Esophagus (tissue), 2 donors: ENCODE measurements at regions not wholly inside any gene's neighbourhood (a gene's known extent, or its start where the extent isn't known, plus 50 kb on each side); places are given as distances from the start of the nearest gene placed in this dataset.
"Not testable (repeated sequence)": the region's sequence is repeated elsewhere in the genome, so short reads cannot be mapped to it uniquely, and the experiment has no call there.

Source experiments
- H3K27ac ChIP-seq, 2 donors: one replicate each; pipeline ENCODE4 v1.5.1; 2013; ENCODE audit warnings: low read depth in 2 of 2, mild to moderate bottlenecking in 2 of 2, inconsistent platforms in 1 of 2, low read length in 1 of 2, moderate library complexity in 1 of 2
- H3K27me3 ChIP-seq, 2 donors: one replicate each; pipeline ENCODE4 v1.6.1; 2013; ENCODE audit warnings: low read length in 2 of 2, control low read depth in 1 of 2, mild to moderate bottlenecking in 1 of 2; ENCODE audit not compliant: insufficient read depth in 2 of 2, control insufficient read depth in 1 of 2
- H3K36me3 ChIP-seq, 2 donors: one replicate each; pipeline ENCODE4 v1.6.1; 2013; ENCODE audit warnings: low read length in 1 of 2; ENCODE audit not compliant: control insufficient read depth in 2 of 2, insufficient read depth in 2 of 2
- H3K4me1 ChIP-seq, 2 donors: one replicate each; pipeline ENCODE4 v1.6.1; 2013; ENCODE audit warnings: low read length in 1 of 2; ENCODE audit not compliant: control insufficient read depth in 2 of 2, insufficient read depth in 2 of 2
- H3K4me3 ChIP-seq, 2 donors: one replicate each; pipeline ENCODE4 v1.5.1; 2013; ENCODE audit warnings: low read length in 2 of 2, mild to moderate bottlenecking in 2 of 2, low read depth in 1 of 2, moderate library complexity in 1 of 2
- H3K9me3 ChIP-seq, 2 donors: one replicate each; pipeline ENCODE4 v1.6.1; 2013; ENCODE audit warnings: mild to moderate bottlenecking in 2 of 2, low read depth in 1 of 2, low read length in 1 of 2, moderate library complexity in 1 of 2; ENCODE audit not compliant: control insufficient read depth in 2 of 2, insufficient read depth in 1 of 2
- WGBS, 2 donors: extraction: QIAGEN DNeasy Blood & Tissue Kit; methylation state at CpG; one replicate each; pipeline ENCODE4 v1.1.7; 2013; 5-methylcytosine and 5-hydroxymethylcytosine counted together
- donor health status: healthy with polysubstance abuse.
- donor health status: Bipolar disorder and iron deficiency.

- no peaks in the 10 kb centered on the region for H3K4me1 ChIP-seq
- H3K4me3 ChIP-seq = no peak overlapping the region
- H3K36me3 ChIP-seq = no peaks in the 10 kb centered on the region
- H3K27me3 ChIP-seq = no peaks in the 10 kb centered on the region
- H3K27ac ChIP-seq = no peak overlapping the region
- no peaks in the 10 kb centered on the region for H3K9me3 ChIP-seq
- WGBS, 2 donors = 76 to 80% methylated on average over 3 of the region's 3 CpGs
Observed at GRCh38 chr14:48274826-48275225, 599.4 kb upstream of the MDGA2 start.

GRCh38 chr14:48267926-48268325 is 592.5 kb upstream of the MDGA2 start:
- 59 to 64% methylated on average over 4 of the region's 4 CpGs for WGBS, 2 donors
- not testable (repeated sequence) for H3K9me3 ChIP-seq, H3K27me3 ChIP-seq, H3K27ac ChIP-seq, H3K4me1 ChIP-seq, H3K4me3 ChIP-seq, H3K36me3 ChIP-seq

DNA sequence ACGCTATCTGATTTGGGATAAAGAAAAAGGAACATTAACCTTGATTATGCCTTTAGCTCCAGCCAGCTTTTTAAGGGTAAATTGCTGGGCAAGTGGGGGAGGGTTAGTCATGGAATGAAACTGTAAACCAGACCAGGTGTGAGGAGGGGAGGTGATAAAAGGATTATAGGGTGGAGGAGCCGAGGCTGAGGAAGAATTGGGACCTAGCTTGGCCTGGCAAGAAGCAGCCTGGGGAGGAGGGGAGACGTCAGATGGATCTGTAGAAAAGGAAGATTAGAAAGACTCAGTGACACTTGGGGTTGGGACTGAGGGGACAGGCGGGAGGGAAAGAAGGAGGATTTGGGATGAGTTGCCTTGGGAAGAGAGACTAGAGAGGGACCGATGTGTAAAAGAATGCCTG is 590.8 kb upstream of the MDGA2 start:
- not testable (repeated sequence) for H3K27me3 ChIP-seq, H3K27ac ChIP-seq, H3K36me3 ChIP-seq, H3K4me1 ChIP-seq, H3K4me3 ChIP-seq, H3K9me3 ChIP-seq
- WGBS, 2 donors = 50 to 59% methylated on average over 5 of the region's 5 CpGs

DNA sequence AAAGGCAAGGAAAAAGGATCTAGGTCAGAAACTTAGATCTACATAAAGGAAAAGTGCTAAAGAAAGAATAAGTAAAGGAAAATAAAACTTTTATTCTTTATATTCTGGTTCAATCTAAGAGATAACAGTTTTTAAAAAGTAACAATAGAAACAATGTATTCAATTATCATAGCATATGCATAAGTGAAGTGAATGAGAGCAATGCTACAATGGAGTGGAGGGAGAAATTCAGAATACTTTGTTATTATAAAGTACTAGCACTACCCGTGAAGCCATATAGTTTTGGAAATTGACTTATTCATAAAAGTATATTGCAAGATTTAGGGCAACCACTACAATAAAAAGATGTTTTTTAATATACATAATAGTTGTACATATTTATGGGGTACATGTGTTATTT is 586.0 kb upstream of the MDGA2 start:
- H3K9me3 ChIP-seq = no peaks in the 10 kb centered on the region
- H3K4me3 ChIP-seq = no peak overlapping the region
- no peaks in the 10 kb centered on the region for H3K4me1 ChIP-seq
- no peaks in the 10 kb centered on the region for H3K36me3 ChIP-seq
- H3K27me3 ChIP-seq = no peaks in the 10 kb centered on the region
- H3K27ac ChIP-seq = no peak overlapping the region
- 77 to 80% methylated on average over 1 of the region's 1 CpG for WGBS, 2 donors

DNA sequence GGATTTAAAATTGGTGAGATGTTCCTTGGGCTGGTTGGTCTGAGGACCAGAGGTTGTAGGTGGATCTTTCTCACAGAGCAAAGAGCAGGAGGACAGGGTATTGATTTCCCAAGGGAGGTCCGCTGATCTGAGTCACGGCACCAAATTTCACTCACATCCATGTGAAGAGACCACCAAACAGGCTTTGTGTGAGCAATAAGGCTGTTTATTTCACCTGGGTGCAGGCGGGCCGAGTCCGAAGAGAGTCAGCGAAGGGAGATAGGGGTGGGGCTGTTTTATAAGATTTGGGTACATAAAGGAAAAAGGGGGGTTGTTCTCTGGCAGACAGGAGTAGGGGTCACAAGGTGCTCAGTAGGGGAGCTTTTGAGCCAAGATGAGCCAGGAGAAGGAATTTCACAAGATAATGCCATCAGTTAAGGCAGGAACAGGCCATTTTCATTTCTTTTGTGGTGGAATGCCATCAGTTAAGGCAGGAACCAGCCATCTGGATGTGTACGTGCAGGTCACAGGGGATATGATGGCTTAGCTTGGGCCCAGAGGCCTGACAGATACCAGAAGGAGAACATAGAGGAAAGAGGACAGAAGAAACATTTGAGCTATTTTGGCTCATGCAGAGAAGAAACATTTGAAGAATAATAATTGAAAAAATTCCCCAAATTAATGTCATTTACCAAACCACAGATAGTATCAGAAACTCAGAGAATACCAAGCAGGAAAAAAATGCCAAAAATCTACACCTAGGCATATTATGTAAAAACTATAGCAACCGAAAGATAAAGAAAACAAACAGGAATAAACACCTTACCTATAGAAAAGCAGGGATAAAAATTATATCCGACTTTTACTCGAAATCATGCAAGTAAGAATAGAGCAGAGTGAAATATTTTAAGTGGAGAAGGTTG is 585.2 kb upstream of the MDGA2 start:
- H3K36me3 ChIP-seq, H3K27ac ChIP-seq, H3K27me3 ChIP-seq, H3K4me1 ChIP-seq, H3K9me3 ChIP-seq, H3K4me3 ChIP-seq: not testable (repeated sequence)
- WGBS, 2 donors = 84 to 85% methylated on average over 10 of the region's 10 CpGs

DNA sequence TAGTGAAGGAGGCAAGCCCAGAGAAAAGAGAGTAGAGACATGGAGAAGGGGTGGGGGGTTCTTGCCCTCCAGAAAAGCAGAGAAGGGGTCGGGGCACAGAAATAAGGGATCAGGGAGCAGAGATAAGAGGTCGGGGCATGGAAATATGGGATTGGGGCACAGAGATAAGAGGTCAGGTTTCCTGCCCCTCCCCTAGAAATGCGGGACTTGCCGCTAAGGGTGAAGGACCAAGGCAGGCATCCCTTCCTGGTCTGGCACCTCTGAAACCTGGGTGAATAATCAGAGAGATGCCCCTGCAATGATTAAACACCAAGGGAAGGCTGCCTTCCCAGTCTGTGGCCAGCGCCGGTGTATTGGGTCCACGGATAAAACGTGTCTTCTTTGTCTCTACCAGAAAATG is 584.5 kb upstream of the MDGA2 start:
- not testable (repeated sequence) for H3K4me3 ChIP-seq, H3K27ac ChIP-seq, H3K36me3 ChIP-seq, H3K9me3 ChIP-seq, H3K27me3 ChIP-seq, H3K4me1 ChIP-seq
- 80 to 86% methylated on average over 8 of the region's 8 CpGs for WGBS, 2 donors

DNA sequence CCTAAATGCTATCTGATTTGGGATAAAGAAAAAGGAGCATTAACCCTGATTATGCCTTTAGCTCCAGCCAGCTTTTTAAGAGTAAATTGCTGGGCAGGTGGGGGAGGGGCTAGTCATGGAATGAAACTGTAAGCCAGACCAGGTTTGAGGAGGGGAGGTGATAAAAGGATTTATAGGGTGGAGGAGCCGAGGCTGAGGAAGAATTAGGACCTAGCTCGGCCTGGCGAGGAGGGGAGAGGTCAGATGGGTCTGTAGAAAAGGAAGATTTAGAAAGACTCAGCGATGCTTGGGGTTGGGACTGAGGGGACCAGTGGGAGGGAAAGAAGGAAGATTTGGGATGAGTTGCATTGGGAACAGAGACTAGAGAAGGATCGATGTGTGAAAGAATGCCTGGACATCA is 583.8 kb upstream of the MDGA2 start:
- WGBS, 2 donors = 72 to 75% methylated on average over 5 of the region's 5 CpGs
- not testable (repeated sequence) for H3K27me3 ChIP-seq, H3K9me3 ChIP-seq, H3K4me3 ChIP-seq, H3K27ac ChIP-seq, H3K36me3 ChIP-seq, H3K4me1 ChIP-seq

GRCh38 chr14:48258703-48259102 is 583.3 kb upstream of the MDGA2 start:
- not testable (repeated sequence) for H3K27ac ChIP-seq, H3K36me3 ChIP-seq, H3K9me3 ChIP-seq, H3K4me3 ChIP-seq, H3K4me1 ChIP-seq, H3K27me3 ChIP-seq
- WGBS, 2 donors = 83 to 86% methylated on average over 9 of the region's 9 CpGs

- H3K4me1 ChIP-seq = no peaks in the 10 kb centered on the region
- H3K27me3 ChIP-seq = no peaks in the 10 kb centered on the region
- 79 to 82% methylated on average over 4 of the region's 4 CpGs for WGBS, 2 donors
- H3K36me3 ChIP-seq = no peaks in the 10 kb centered on the region
- H3K9me3 ChIP-seq = peaks cover 0 to 2% of the 10 kb centered on the region in 2 donors
- H3K4me3 ChIP-seq = no peak overlapping the region
- no peak overlapping the region for H3K27ac ChIP-seq
Observed at GRCh38 chr14:48253020-48253419, 577.6 kb upstream of the MDGA2 start.

- peaks cover 0 to 2% of the 10 kb centered on the region in 2 donors for H3K9me3 ChIP-seq
- no peak overlapping the region for H3K4me3 ChIP-seq
- H3K27me3 ChIP-seq = no peaks in the 10 kb centered on the region
- WGBS, 2 donors = 64 to 74% methylated on average over 5 of the region's 5 CpGs
- no peaks in the 10 kb centered on the region for H3K4me1 ChIP-seq
- no peaks in the 10 kb centered on the region for H3K36me3 ChIP-seq
- no peak overlapping the region for H3K27ac ChIP-seq
Observed at GRCh38 chr14:48251290-48251689, 575.9 kb upstream of the MDGA2 start.
